Neural crest cell (in vitro differentiated cells): ENCODE measurements at regions not wholly inside any gene's neighbourhood (a gene's known extent, or its start where the extent isn't known, plus 50 kb on each side); places are given as distances from the start of the nearest gene placed in this dataset.
"Not testable (repeated sequence)": the region's sequence is repeated elsewhere in the genome, so short reads cannot be mapped to it uniquely, and the experiment has no call there.

Source experiments
- DNase-seq: peaks from one replicate; pipeline ENCODE4 v3.0.0; 2021; ENCODE audit warnings: low read depth, mixed read lengths, low spot score
- H3K27ac Mint-ChIP-seq: one replicate; pipeline ENCODE4 v1.8.0; 2021; ENCODE audit warnings: mild to moderate bottlenecking, mixed read lengths; ENCODE audit not compliant: unreplicated experiment
- H3K27me3 Mint-ChIP-seq: 2 replicates; pipeline ENCODE4 v1.8.0; 2021; ENCODE audit warnings: low read depth, mild to moderate bottlenecking, mixed read lengths
- H3K36me3 Mint-ChIP-seq: 2 replicates; pipeline ENCODE4 v1.8.0; 2021; ENCODE audit warnings: low read depth, mild to moderate bottlenecking, mixed read lengths
- H3K4me1 Mint-ChIP-seq: 2 replicates; pipeline ENCODE4 v1.8.0; 2021; ENCODE audit warnings: mixed read lengths
- H3K4me3 Mint-ChIP-seq: one replicate; pipeline ENCODE4 v1.8.0; 2021; ENCODE audit warnings: mild to moderate bottlenecking, mixed read lengths
- H3K9me3 Mint-ChIP-seq: 2 replicates; pipeline ENCODE4 v1.8.0; 2021; ENCODE audit warnings: mixed read lengths
- CTCF ChIP-seq: fragments of 200-600 bp; sonication (generic); conservative IDR thresholded peaks from 2 replicates; pipeline ENCODE4 v1.5.0; 2021; ENCODE audit warnings: antibody characterized with exemption, mild to moderate bottlenecking

GRCh38 chr4:78707793-78708192, 68.4 kb upstream of the BMP2K start:
- DNase-seq = no peak
- Mint-ChIP-seq H3K27me3 (peaks cover 2% of the 10 kb centered on the region), H3K4me3 (no peak overlapping the region), H3K9me3 (peaks cover 5% of the 10 kb centered on the region), H3K27ac (no peak overlapping the region), H3K4me1 (peaks cover 13% of the 10 kb centered on the region), H3K36me3 (no peaks in the 10 kb centered on the region)
- no peak for TF ChIP-seq CTCF

- Mint-ChIP-seq H3K27me3 (no peaks in the 10 kb centered on the region), H3K9me3 (no peaks in the 10 kb centered on the region), H3K4me3 (no peak overlapping the region)
Measured at GRCh38 chr4:78710536-78710935, 65.6 kb upstream of the BMP2K start.

GRCh38 chr4:78711676-78712075, 64.5 kb upstream of the BMP2K start:
- no peak for TF ChIP-seq CTCF
- DNase-seq = no peak
- Mint-ChIP-seq H3K4me3 (no peak overlapping the region), H3K4me1 (peaks cover 11% of the 10 kb centered on the region), H3K9me3 (no peaks in the 10 kb centered on the region), H3K27me3 (no peaks in the 10 kb centered on the region), H3K27ac (no peak overlapping the region), H3K36me3 (no peaks in the 10 kb centered on the region)

More at GRCh38 chr4:78710536-78710935, 65.6 kb upstream of the BMP2K start:
- no peaks in the 10 kb centered on the region for H3K36me3 Mint-ChIP-seq
- no peak overlapping the region for H3K27ac Mint-ChIP-seq
- no peak for TF ChIP-seq CTCF
- DNase-seq = no peak
- peaks cover 13% of the 10 kb centered on the region for H3K4me1 Mint-ChIP-seq

GRCh38 chr4:78714598-78714997, 61.6 kb upstream of the BMP2K start:
- H3K27ac Mint-ChIP-seq, H3K36me3 Mint-ChIP-seq, H3K4me1 Mint-ChIP-seq, DNase-seq, H3K4me3 Mint-ChIP-seq, H3K27me3 Mint-ChIP-seq, H3K9me3 Mint-ChIP-seq: not testable (repeated sequence)

- DNase-seq, H3K9me3 Mint-ChIP-seq, H3K4me3 Mint-ChIP-seq, H3K36me3 Mint-ChIP-seq, H3K27ac Mint-ChIP-seq, H3K27me3 Mint-ChIP-seq, H3K4me1 Mint-ChIP-seq: not testable (repeated sequence)
Measured at GRCh38 chr4:78715372-78715771, 60.8 kb upstream of the BMP2K start.

GRCh38 chr4:78717712-78718111, 58.4 kb upstream of the BMP2K start:
- H3K36me3 Mint-ChIP-seq = not testable (repeated sequence)

GRCh38 chr4:78720204-78720603, 55.9 kb upstream of the BMP2K start:
- Mint-ChIP-seq H3K9me3 (no peaks in the 10 kb centered on the region), H3K4me1 (peaks cover 29% of the 10 kb centered on the region), H3K4me3 (no peak overlapping the region), H3K27ac (no peak overlapping the region), H3K27me3 (no peaks in the 10 kb centered on the region), H3K36me3 (no peaks in the 10 kb centered on the region)
- DNase-seq = no peak
- TF ChIP-seq CTCF = no peak

More at GRCh38 chr4:78717712-78718111, 58.4 kb upstream of the BMP2K start:
- H3K27ac Mint-ChIP-seq, DNase-seq, H3K27me3 Mint-ChIP-seq, H3K9me3 Mint-ChIP-seq, H3K4me3 Mint-ChIP-seq: not testable (repeated sequence)
- H3K4me1 Mint-ChIP-seq = peaks cover 29% of the 10 kb centered on the region
